COR-L47 (cell line): ENCODE measurements at regions not wholly inside any gene's neighbourhood (a gene's known extent, or its start where the extent isn't known, plus 50 kb on each side); places are given as distances from the start of the nearest gene placed in this dataset.
"Not testable (repeated sequence)": the region's sequence is repeated elsewhere in the genome, so short reads cannot be mapped to it uniquely, and the experiment has no call there.

Experiments
- DNase-seq: peaks from one replicate; lab custom pipeline; 2025; lab: John Stamatoyannopoulos, UW

DNA sequence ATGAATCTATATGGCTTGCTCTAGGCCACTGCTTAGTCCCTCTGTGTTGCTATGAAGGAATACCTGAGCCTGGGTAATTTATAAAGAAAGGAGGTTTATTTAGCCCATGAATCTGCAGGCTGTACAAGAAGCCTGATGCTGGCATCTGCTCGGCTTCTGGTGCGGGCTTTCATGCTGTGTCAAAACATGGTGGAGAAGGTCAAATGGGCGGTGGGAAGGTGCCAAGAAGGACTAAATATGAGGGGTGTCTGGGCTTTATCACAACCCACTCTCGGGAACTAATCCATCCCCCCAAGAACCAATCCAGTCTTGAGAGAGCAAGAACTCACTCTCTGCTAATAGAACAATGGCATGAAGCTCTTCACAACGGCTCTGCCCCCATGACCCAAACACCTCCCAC lies 481.6 kb downstream of the EIPR1 start:
- no peak for DNase-seq

GRCh38 chr2:2894011-2894410 lies 483.6 kb downstream of the EIPR1 start:
- not testable (repeated sequence) for DNase-seq

- no peak for DNase-seq
Measured at GRCh38 chr2:2892892-2893291, 484.7 kb downstream of the EIPR1 start.

DNA sequence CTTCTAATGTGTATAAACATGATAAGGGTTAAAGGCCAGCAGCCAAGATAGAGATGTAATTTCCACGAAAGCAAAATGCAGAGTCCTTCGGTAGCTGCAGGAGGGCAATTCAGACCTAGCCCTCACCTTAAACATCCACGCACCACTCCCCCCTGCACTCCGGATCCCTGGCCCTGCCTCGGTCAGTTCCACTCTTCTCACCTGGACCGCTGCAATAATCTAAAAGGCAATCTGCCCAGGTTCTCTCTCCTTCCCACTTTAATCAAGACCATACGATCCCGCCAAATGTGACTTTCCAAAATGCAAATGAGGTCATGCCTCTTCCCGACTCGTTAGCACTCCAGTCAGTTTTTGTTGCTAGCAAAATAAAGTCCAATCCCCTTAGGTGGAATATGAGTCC lies 485.2 kb downstream of the EIPR1 start:
- DNase-seq, result no peak

GRCh38 chr2:2890901-2891300 lies 486.7 kb downstream of the EIPR1 start:
- no peak for DNase-seq

DNA sequence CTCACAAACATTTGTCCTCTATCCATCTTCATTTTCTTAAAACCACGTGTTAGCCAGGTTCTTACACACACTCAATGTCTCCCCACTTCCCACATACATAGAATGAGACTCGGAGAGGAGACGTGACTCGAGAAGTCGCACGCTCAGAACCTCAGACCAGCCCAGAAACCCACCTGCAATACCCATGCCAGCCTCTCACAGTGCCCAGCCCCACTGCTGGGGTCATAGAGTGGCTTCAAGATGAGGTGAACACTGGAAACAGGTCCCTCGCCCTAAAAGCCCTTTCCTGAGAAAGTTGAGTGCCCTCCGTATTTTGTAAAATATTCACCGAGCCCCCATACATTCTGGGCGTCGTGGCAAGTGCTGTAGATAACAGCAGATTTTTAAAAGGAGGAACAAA lies 487.4 kb downstream of the EIPR1 start:
- no peak for DNase-seq

GRCh38 chr2:2889646-2890045 lies 488.0 kb downstream of the EIPR1 start:
- no peak for DNase-seq

- no peak for DNase-seq
Measured at GRCh38 chr2:2889141-2889540, 488.5 kb downstream of the EIPR1 start.

DNA sequence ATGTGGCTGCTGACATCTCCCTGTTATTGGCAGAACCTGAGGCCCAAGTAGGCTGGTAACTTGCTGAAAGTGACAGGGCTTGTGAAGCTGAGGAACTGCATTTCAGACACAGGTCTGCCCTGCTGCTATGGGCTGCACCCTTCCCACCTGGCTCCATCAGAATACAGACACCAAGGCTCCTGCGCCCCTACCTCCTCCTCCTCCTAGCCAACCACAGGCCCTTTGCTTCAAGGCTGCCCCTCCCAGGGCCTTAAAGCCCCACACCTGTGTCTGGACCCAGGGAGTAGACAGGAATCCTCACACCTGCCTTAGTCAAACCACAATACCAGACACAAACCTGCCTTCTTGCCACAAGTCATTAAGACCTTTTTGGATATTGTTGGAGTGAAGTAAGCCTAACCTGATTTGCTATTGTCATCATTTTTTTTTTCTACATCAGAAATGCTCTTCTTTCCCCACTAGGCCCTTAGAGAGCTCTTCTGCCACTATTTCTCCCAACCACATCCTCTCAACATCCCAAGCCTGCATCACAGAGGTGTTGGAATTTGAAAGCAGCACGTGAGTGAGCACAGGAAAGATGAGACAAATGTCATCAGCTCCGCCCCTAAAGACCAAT lies 489.7 kb downstream of the EIPR1 start:
- DNase-seq, result no peak

DNA sequence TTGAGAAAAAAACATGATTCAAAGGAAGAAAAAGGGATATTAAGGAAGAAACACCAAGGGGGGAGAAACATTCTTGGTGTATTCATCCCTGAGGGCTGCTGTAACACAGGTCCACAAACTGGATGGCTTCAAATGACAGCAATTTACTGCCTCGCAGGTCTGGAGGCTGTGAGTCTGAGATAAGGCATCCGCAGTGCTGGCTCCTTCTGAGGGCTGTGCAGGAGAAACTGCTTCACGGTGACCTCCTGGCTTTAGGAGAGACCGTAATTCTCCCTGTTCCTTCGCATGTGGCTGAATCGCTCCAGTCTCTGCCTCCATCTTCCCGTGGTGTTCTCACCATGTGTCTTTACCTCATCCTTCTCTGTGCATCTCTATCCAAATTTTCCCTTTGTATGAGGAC lies 490.7 kb downstream of the EIPR1 start:
- no peak for DNase-seq

DNA sequence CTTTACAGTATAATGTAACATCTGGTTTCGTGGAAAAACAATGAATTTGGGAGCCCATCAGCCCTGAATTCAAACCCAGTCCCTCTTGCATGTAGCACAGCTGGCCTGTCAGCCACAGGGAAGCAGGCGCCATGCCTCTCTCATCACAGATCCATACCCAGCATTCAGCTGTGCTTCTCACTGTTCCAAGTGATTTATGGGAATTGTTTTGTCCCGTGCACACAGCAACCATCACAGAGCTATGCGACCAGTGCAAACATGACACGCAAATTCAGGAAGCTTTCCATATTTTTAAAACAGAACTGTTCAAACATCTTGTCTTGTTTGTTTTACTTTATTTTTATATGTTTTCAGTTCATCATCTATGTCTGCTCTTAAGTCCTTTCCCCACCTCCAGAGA lies 496.1 kb downstream of the EIPR1 start:
- DNase-seq, result no peak

DNA sequence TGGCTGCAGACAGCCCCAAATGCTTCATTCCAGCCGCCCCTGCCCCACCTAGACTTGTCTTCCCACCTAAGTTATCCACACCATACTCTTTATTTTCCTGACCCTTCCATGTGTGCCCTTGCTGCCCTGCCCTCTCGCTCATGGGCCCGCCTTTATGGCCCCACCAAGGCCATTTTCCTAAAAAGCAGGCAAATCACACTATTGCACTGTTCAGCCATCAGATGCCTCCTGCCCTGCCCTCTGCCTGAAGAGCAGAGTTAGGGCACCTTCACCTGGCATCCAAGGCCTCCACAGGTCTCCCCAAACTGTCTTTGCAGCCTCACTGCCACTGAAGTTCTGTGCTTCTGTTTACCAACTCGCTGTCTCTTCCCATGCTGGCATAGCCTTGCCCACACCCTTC lies 496.7 kb downstream of the EIPR1 start:
- no peak for DNase-seq

DNA sequence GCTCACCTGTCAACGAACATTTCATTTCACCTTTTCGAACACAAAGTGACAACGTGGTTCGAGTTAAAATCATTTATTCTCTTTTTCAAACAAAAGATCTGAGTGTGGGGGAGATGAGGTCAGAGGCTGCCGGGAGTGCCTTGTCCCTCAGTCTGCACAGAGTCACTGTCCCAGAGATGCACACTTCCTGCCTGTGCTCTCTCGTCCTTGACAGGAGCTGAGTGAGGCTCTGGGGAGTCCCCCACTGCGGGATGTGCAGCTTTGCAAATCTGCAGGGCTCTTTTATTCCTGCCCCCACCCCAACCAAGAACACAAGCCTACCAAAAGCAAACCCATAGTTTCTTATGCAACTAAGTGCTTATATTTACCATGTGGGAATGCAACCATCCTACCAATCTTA lies 497.8 kb downstream of the EIPR1 start:
- DNase-seq, result no peak

GRCh38 chr2:2879071-2879470 lies 498.5 kb downstream of the EIPR1 start:
- DNase-seq, result no peak

- DNase-seq, result no peak
Measured at GRCh38 chr2:2877427-2877826, 500.2 kb downstream of the EIPR1 start.

DNA sequence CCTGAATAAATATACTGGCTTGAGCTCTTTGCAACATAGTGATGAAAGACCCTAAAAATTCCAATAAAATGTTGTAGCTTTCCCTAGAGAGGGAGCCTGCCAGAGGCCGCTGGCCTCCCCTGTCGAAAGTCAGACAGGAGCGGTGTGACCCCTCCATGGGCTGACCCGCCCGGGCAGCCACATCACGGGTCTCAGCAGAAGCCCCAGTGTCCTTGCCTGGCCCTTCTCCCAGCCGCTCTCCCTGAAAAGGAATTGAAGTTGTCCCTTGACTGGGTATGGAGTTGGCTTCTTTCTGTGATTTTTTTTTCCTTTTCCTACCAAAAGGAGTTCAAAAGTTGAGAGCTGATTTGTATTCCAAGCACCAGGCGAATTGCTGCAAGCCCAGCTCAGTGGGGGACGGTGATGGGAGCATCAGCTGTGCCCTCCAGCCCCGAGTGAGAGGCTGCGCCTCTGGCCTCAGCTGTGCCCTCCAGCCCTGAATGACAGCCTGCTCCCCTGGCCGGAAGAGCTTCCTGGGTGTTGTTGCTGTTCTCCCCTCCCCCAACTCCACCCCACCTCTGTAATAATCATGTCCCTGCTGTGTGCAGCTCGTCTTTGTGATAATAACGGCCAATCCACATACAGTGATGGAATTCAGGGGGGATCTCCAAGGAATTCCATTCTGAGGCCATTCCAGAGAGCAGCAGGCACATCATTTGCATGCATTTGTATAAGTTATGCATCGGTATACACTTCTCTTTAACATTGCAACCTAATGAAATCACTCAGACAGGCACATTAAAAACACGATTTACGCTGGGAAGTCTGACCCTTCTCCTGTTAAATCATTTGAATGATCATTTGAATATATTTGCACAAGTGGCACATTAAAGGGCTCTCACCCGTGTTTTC lies 501.0 kb downstream of the EIPR1 start:
- DNase-seq, result no peak

GRCh38 chr2:2875831-2876230 lies 501.8 kb downstream of the EIPR1 start:
- DNase-seq, result no peak

DNA sequence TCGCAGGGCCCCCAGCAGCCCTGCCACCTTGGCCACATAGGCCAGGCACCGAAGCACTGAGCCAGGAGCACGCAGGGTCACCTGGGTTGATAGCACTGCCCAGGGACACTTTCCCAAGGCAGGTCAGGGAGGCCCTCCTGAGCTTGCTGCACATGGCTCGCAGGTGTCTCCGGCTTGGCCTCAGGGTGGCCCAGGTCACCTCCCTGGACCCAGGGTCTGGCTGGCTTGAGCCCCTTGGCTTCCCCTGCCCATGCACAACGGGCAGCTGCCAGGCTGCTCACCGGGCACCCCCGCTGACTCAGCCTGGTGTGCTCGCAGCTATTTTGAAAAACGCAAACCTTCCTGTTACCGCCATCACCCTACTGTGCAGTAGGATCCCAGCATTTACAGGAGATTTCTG lies 502.3 kb downstream of the EIPR1 start:
- no peak for DNase-seq

GRCh38 chr2:2874805-2875204 lies 502.8 kb downstream of the EIPR1 start:
- DNase-seq, result no peak

DNA sequence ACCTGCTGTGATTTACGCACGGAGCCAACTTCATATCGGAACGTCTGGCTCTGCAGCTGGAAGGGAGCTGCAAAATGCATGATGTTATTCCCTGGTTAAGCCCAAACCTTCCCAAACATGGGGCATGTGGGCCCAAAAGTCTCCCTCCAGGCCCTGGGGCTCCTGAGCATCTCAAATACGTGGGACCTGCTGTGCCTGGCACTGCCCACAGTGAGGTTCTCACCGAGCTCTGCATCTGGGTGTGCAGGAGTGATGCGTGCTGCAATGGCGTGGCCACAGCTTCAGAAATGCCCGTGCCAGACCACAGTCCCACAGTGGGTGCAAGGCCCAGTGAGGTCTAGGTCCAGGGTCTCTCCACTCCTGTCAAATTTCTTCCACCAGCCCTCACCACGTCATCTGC lies 503.3 kb downstream of the EIPR1 start:
- no peak for DNase-seq

GRCh38 chr2:2873450-2873811 lies 504.2 kb downstream of the EIPR1 start:
- DNase-seq, result no peak

GRCh38 chr2:2872713-2873449 lies 504.7 kb downstream of the EIPR1 start:
- no peak for DNase-seq

DNA sequence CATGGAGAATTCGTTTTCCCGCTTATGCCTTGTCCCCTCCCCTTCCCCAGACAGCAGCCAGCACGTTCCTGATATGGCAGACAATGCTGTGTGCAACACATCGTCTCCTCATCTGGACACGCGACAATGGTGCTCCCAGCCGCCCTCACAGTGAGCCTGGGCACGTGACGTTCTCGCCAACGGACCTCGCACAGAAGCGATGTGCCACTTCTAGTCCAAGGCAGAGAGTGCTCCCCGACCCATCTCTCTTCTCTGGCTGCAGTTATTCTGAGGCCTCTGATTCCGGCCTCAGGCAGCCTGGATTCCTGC lies 505.4 kb downstream of the EIPR1 start:
- DNase-seq, result no peak
